IPS-20b (cell line): ENCODE measurements at regions not wholly inside any gene's neighbourhood (a gene's known extent, or its start where the extent isn't known, plus 50 kb on each side); places are given as distances from the start of the nearest gene placed in this dataset.

Source experiments
- H3K27ac ChIP-seq: one replicate; pipeline ENCODE4 v1.5.1; 2013; ENCODE audit warnings: low read length
- H3K27me3 ChIP-seq: 2 replicates; pipeline ENCODE4 v1.6.1; 2013; ENCODE audit warnings: mild to moderate bottlenecking, low read length, inconsistent platforms; ENCODE audit not compliant: insufficient read depth
- H3K36me3 ChIP-seq: 2 replicates; pipeline ENCODE4 v1.6.1; 2013; ENCODE audit warnings: low read depth, mild to moderate bottlenecking, inconsistent platforms, low read length, moderate library complexity; ENCODE audit not compliant: insufficient read depth
- H3K4me1 ChIP-seq: 2 replicates; pipeline ENCODE4 v1.6.1; 2013; ENCODE audit warnings: mild to moderate bottlenecking, control low read depth, inconsistent platforms, low read length, moderate library complexity; ENCODE audit not compliant: insufficient read depth
- H3K4me3 ChIP-seq: 2 replicates; pipeline ENCODE4 v1.5.1; 2013; ENCODE audit warnings: mild to moderate bottlenecking, low read length, inconsistent platforms
- H3K9ac ChIP-seq: 2 replicates; pipeline ENCODE4 v1.6.1; 2013; ENCODE audit warnings: low read depth, mild to moderate bottlenecking, inconsistent platforms, low read length, moderate library complexity
- H3K9me3 ChIP-seq: 2 replicates; pipeline ENCODE4 v1.6.1; 2013; ENCODE audit warnings: mild to moderate bottlenecking, low read depth, low read length, inconsistent platforms; ENCODE audit not compliant: insufficient read depth

- Histone ChIP-seq H3K27me3 (no peaks in the 10 kb centered on the region), H3K9me3 (no peaks in the 10 kb centered on the region), H3K27ac (no peak overlapping the region), H3K4me1 (no peaks in the 10 kb centered on the region), H3K36me3 (no peaks in the 10 kb centered on the region), H3K9ac (no peak overlapping the region), H3K4me3 (no peak overlapping the region)
Measured at GRCh38 chr18:66193394-66193793, 410.5 kb downstream of the CDH19 start.

- Histone ChIP-seq H3K27ac (no peak overlapping the region), H3K9me3 (no peaks in the 10 kb centered on the region), H3K9ac (no peak overlapping the region), H3K27me3 (no peaks in the 10 kb centered on the region), H3K4me1 (no peaks in the 10 kb centered on the region), H3K4me3 (no peak overlapping the region), H3K36me3 (no peaks in the 10 kb centered on the region)
Measured at GRCh38 chr18:66168685-66169235, 417.9 kb downstream of the CDH7 start.

- H3K9ac ChIP-seq, result no peak overlapping the region
- no peak overlapping the region for H3K4me3 ChIP-seq
- no peaks in the 10 kb centered on the region for H3K36me3 ChIP-seq
- no peaks in the 10 kb centered on the region for H3K27me3 ChIP-seq
- H3K9me3 ChIP-seq, result no peaks in the 10 kb centered on the region
- H3K27ac ChIP-seq, result no peak overlapping the region
- no peaks in the 10 kb centered on the region for H3K4me1 ChIP-seq
Measured at GRCh38 chr18:66167829-66168684, 417.2 kb downstream of the CDH7 start.

- Histone ChIP-seq H3K9ac (no peak overlapping the region), H3K36me3 (no peaks in the 10 kb centered on the region), H3K27ac (no peak overlapping the region), H3K4me3 (no peak overlapping the region), H3K27me3 (no peaks in the 10 kb centered on the region), H3K4me1 (no peaks in the 10 kb centered on the region), H3K9me3 (no peaks in the 10 kb centered on the region)
Measured at GRCh38 chr18:66160007-66160406, 409.2 kb downstream of the CDH7 start.

GRCh38 chr18:66159451-66159850 lies 408.6 kb downstream of the CDH7 start:
- Histone ChIP-seq H3K4me1 (no peaks in the 10 kb centered on the region), H3K27ac (no peak overlapping the region), H3K9ac (no peak overlapping the region), H3K4me3 (no peak overlapping the region), H3K36me3 (no peaks in the 10 kb centered on the region), H3K9me3 (no peaks in the 10 kb centered on the region), H3K27me3 (no peaks in the 10 kb centered on the region)

- Histone ChIP-seq H3K4me1 (no peaks in the 10 kb centered on the region), H3K27me3 (no peaks in the 10 kb centered on the region), H3K4me3 (no peak overlapping the region), H3K36me3 (no peaks in the 10 kb centered on the region), H3K27ac (no peak overlapping the region), H3K9ac (no peak overlapping the region), H3K9me3 (no peaks in the 10 kb centered on the region)
Measured at GRCh38 chr18:66156946-66157687, 406.3 kb downstream of the CDH7 start.

- Histone ChIP-seq H3K36me3 (no peaks in the 10 kb centered on the region), H3K4me1 (no peaks in the 10 kb centered on the region), H3K4me3 (no peak overlapping the region), H3K9ac (no peak overlapping the region), H3K9me3 (no peaks in the 10 kb centered on the region), H3K27ac (no peak overlapping the region), H3K27me3 (no peaks in the 10 kb centered on the region)
Measured at GRCh38 chr18:66150650-66151049, 399.8 kb downstream of the CDH7 start.

- H3K4me3 ChIP-seq, result no peak overlapping the region
- no peaks in the 10 kb centered on the region for H3K4me1 ChIP-seq
- H3K36me3 ChIP-seq, result no peaks in the 10 kb centered on the region
- H3K27ac ChIP-seq, result no peak overlapping the region
- H3K9ac ChIP-seq, result no peak overlapping the region
- no peaks in the 10 kb centered on the region for H3K27me3 ChIP-seq
- no peaks in the 10 kb centered on the region for H3K9me3 ChIP-seq
Measured at GRCh38 chr18:66143029-66143428, 392.2 kb downstream of the CDH7 start.

GRCh38 chr18:66141716-66142115 lies 390.9 kb downstream of the CDH7 start:
- H3K27ac ChIP-seq, result no peak overlapping the region
- H3K4me1 ChIP-seq, result peaks cover under 1% of the 10 kb centered on the region; the same call in 1 of the 2 replicates
- H3K27me3 ChIP-seq, result no peaks in the 10 kb centered on the region
- H3K9me3 ChIP-seq, result no peaks in the 10 kb centered on the region
- no peak overlapping the region for H3K9ac ChIP-seq
- no peaks in the 10 kb centered on the region for H3K36me3 ChIP-seq
- H3K4me3 ChIP-seq, result no peak overlapping the region

GRCh38 chr18:66138642-66139041 lies 387.8 kb downstream of the CDH7 start:
- H3K27me3 ChIP-seq, result no peaks in the 10 kb centered on the region
- H3K4me1 ChIP-seq, result peaks cover 7% of the 10 kb centered on the region
- H3K36me3 ChIP-seq, result no peaks in the 10 kb centered on the region
- H3K4me3 ChIP-seq, result no peak overlapping the region
- no peaks in the 10 kb centered on the region for H3K9me3 ChIP-seq
- H3K9ac ChIP-seq, result no peak overlapping the region
- H3K27ac ChIP-seq, result no peak overlapping the region

- Histone ChIP-seq H3K9me3 (no peaks in the 10 kb centered on the region), H3K4me3 (no peak overlapping the region), H3K27ac (no peak overlapping the region), H3K4me1 (peaks cover 7% of the 10 kb centered on the region), H3K27me3 (no peaks in the 10 kb centered on the region), H3K36me3 (no peaks in the 10 kb centered on the region), H3K9ac (no peak overlapping the region)
Measured at GRCh38 chr18:66136039-66136438, 385.2 kb downstream of the CDH7 start.

GRCh38 chr18:66129248-66129647 lies 378.4 kb downstream of the CDH7 start:
- no peaks in the 10 kb centered on the region for H3K9me3 ChIP-seq
- no peak overlapping the region for H3K9ac ChIP-seq
- no peaks in the 10 kb centered on the region for H3K36me3 ChIP-seq
- no peaks in the 10 kb centered on the region for H3K27me3 ChIP-seq
- H3K4me1 ChIP-seq, result no peaks in the 10 kb centered on the region
- no peak overlapping the region for H3K27ac ChIP-seq
- no peak overlapping the region for H3K4me3 ChIP-seq
